ENCODE measurements at regions not wholly inside any gene's neighbourhood (a gene's known extent, or its start where the extent isn't known, plus 50 kb on each side); places are given as distances from the start of the nearest gene placed in this dataset.

DNA sequence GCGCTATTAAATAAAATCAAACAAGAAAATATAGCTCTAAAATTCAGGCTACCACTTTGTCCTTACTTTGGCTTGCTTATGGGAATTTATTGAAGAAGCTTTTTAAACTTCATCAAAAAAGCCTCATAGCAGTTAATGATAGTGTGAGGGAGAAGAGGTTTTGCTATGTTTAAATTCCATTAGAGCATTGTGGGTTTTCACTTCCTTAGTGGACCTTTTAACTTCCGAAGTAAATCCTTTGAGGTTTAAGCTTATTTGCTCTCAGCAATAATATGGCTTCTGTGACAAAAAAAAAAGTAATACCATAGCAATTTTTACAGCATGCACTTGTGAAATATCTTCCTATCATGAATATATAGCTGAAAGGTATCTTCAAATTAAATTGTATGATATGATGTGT lies 120.2 kb upstream of the NDST4 start:
- TF ChIP-seq, protein P1, sequence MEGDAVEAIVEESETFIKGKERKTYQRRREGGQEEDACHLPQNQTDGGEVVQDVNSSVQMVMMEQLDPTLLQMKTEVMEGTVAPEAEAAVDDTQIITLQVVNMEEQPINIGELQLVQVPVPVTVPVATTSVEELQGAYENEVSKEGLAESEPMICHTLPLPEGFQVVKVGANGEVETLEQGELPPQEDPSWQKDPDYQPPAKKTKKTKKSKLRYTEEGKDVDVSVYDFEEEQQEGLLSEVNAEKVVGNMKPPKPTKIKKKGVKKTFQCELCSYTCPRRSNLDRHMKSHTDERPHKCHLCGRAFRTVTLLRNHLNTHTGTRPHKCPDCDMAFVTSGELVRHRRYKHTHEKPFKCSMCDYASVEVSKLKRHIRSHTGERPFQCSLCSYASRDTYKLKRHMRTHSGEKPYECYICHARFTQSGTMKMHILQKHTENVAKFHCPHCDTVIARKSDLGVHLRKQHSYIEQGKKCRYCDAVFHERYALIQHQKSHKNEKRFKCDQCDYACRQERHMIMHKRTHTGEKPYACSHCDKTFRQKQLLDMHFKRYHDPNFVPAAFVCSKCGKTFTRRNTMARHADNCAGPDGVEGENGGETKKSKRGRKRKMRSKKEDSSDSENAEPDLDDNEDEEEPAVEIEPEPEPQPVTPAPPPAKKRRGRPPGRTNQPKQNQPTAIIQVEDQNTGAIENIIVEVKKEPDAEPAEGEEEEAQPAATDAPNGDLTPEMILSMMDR (IDR thresholded peaks at IDR 0.05) = no peak
- TF ChIP-seq YY1 (IDR thresholded peaks at IDR 0.05; ENCODE audit: low read depth) (no peak), TAF1 (IDR thresholded peaks at IDR 0.05; ENCODE audit: borderline replicate concordance, low read depth, low read length) (no peak), EP300 (IDR thresholded peaks at IDR 0.05; ENCODE audit: borderline replicate concordance in 1 of 2, low read depth in 1 of 2, low read length in 1 of 2) (no peak), RFX5 (IDR thresholded peaks at IDR 0.05; ENCODE audit: low read length) (no peak), POLR2AphosphoS5 (IDR thresholded peaks at IDR 0.05; ENCODE audit: low read depth, low read length) (no peak), JUND (IDR thresholded peaks at IDR 0.05) (no peak), FOXM1 (IDR thresholded peaks at IDR 0.05; ENCODE audit: low read depth) (no peak), MXI1 (IDR thresholded peaks at IDR 0.05; ENCODE audit: low read depth, low read length) (no peak), NFIC (IDR thresholded peaks at IDR 0.05; ENCODE audit: borderline replicate concordance) (no peak)
- TF ChIP-seq, protein P2, sequence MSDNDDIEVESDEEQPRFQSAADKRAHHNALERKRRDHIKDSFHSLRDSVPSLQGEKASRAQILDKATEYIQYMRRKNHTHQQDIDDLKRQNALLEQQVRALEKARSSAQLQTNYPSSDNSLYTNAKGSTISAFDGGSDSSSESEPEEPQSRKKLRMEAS (IDR thresholded peaks at IDR 0.05; ENCODE audit: low read depth) = no peak
- TF ChIP-seq, protein P3, sequence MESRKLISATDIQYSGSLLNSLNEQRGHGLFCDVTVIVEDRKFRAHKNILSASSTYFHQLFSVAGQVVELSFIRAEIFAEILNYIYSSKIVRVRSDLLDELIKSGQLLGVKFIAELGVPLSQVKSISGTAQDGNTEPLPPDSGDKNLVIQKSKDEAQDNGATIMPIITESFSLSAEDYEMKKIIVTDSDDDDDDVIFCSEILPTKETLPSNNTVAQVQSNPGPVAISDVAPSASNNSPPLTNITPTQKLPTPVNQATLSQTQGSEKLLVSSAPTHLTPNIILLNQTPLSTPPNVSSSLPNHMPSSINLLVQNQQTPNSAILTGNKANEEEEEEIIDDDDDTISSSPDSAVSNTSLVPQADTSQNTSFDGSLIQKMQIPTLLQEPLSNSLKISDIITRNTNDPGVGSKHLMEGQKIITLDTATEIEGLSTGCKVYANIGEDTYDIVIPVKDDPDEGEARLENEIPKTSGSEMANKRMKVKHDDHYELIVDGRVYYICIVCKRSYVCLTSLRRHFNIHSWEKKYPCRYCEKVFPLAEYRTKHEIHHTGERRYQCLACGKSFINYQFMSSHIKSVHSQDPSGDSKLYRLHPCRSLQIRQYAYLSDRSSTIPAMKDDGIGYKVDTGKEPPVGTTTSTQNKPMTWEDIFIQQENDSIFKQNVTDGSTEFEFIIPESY (IDR thresholded peaks at IDR 0.05; ENCODE audit: borderline replicate concordance, low read depth) = no peak
- TF ChIP-seq, protein P4, sequence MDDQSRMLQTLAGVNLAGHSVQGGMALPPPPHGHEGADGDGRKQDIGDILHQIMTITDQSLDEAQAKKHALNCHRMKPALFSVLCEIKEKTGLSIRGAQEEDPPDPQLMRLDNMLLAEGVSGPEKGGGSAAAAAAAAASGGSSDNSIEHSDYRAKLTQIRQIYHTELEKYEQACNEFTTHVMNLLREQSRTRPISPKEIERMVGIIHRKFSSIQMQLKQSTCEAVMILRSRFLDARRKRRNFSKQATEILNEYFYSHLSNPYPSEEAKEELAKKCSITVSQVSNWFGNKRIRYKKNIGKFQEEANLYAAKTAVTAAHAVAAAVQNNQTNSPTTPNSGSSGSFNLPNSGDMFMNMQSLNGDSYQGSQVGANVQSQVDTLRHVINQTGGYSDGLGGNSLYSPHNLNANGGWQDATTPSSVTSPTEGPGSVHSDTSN (IDR thresholded peaks at IDR 0.05) = no peak
